ENCODE measurements at regions not wholly inside any gene's neighbourhood (a gene's known extent, or its start where the extent isn't known, plus 50 kb on each side); places are given as distances from the start of the nearest gene placed in this dataset.
"Not testable (repeated sequence)": the region's sequence is repeated elsewhere in the genome, so short reads cannot be mapped to it uniquely, and the experiment has no call there.

GRCh38 chr4:34432706-34433105, 1811.6 kb downstream of the ARAP2 start:
- H3K4me2 ChIP-seq = no peak overlapping the region
- H3K4me3 ChIP-seq = no peak overlapping the region
- no peaks in the 10 kb centered on the region for H3K4me1 ChIP-seq (ENCODE audit: insufficient read depth)
- 81% methylated on average over 5 of the region's 5 CpGs for WGBS (ENCODE audit: low lambda C conversion rate, missing lambda C conversion rate)
- no peaks in the 10 kb centered on the region for H3K79me2 ChIP-seq
- no peak for DNase-seq (ENCODE audit: low spot score)
- no peaks in the 10 kb centered on the region for H3K27me3 ChIP-seq
- no peaks in the 10 kb centered on the region for H4K20me1 ChIP-seq (ENCODE audit: insufficient read depth, poor library complexity, severe bottlenecking)
- H2AFZ ChIP-seq = no peak overlapping the region
- TF ChIP-seq EZH2phosphoT487 (IDR thresholded peaks at IDR 0.05; ENCODE audit: low read depth, severe bottlenecking, unreplicated experiment) (no peak), EZH2 (IDR thresholded peaks at IDR 0.05; ENCODE audit: borderline replicate concordance) (no peak), CTCF (IDR thresholded peaks at IDR 0.05; ENCODE audit: poor library complexity) (no peak)
- H3K27ac ChIP-seq = no peak overlapping the region
- no peaks in the 10 kb centered on the region for H3K9me3 ChIP-seq (ENCODE audit: low read depth)
- H3K9me2 ChIP-seq (replicated peaks; ENCODE audit: insufficient read depth) = no peaks in the 10 kb centered on the region
- no peaks in the 10 kb centered on the region for H3K36me3 ChIP-seq (replicated peaks; ENCODE audit: insufficient read depth, low read depth)

- H3K27ac ChIP-seq; DNase-seq (ENCODE audit: low spot score); H3K79me2 ChIP-seq; H4K20me1 ChIP-seq (ENCODE audit: insufficient read depth, poor library complexity, severe bottlenecking); H3K4me1 ChIP-seq (ENCODE audit: insufficient read depth); H3K9me3 ChIP-seq (ENCODE audit: low read depth); H3K36me3 ChIP-seq (replicated peaks; ENCODE audit: insufficient read depth, low read depth); H3K27me3 ChIP-seq; H3K9me2 ChIP-seq (replicated peaks; ENCODE audit: insufficient read depth); H3K4me2 ChIP-seq; H2AFZ ChIP-seq; H3K4me3 ChIP-seq: not testable (repeated sequence)
- 90% methylated on average over 5 of the region's 5 CpGs for WGBS (ENCODE audit: low lambda C conversion rate, missing lambda C conversion rate)
Observed at GRCh38 chr4:34434377-34434776, 1809.9 kb downstream of the ARAP2 start.

GRCh38 chr4:34464196-34464595, 1780.1 kb downstream of the ARAP2 start:
- Histone ChIP-seq H3K4me3 (no peak overlapping the region), H3K4me2 (no peak overlapping the region), H3K9me3 (ENCODE audit: low read depth) (no peaks in the 10 kb centered on the region), H4K20me1 (ENCODE audit: insufficient read depth, poor library complexity, severe bottlenecking) (no peaks in the 10 kb centered on the region), H3K27me3 (no peaks in the 10 kb centered on the region), H3K4me1 (ENCODE audit: insufficient read depth) (no peaks in the 10 kb centered on the region), H3K9me2 (replicated peaks; ENCODE audit: insufficient read depth) (no peaks in the 10 kb centered on the region), H3K27ac (no peak overlapping the region), H3K79me2 (no peaks in the 10 kb centered on the region), H3K36me3 (replicated peaks; ENCODE audit: insufficient read depth, low read depth) (no peaks in the 10 kb centered on the region), H2AFZ (no peak overlapping the region)
- WGBS (ENCODE audit: low lambda C conversion rate, missing lambda C conversion rate) = 72% methylated on average over 2 of the region's 2 CpGs
- DNase-seq (ENCODE audit: low spot score) = no peak
- TF ChIP-seq EZH2 (IDR thresholded peaks at IDR 0.05; ENCODE audit: borderline replicate concordance) = no peak
- TF ChIP-seq CTCF (IDR thresholded peaks at IDR 0.05; ENCODE audit: poor library complexity) = no peak
- TF ChIP-seq EZH2phosphoT487 (IDR thresholded peaks at IDR 0.05; ENCODE audit: low read depth, severe bottlenecking, unreplicated experiment) = no peak

- Histone ChIP-seq H4K20me1 (ENCODE audit: insufficient read depth, poor library complexity, severe bottlenecking) (no peaks in the 10 kb centered on the region), H3K36me3 (replicated peaks; ENCODE audit: insufficient read depth, low read depth) (no peaks in the 10 kb centered on the region), H3K27ac (no peak overlapping the region), H3K79me2 (no peaks in the 10 kb centered on the region), H3K9me3 (ENCODE audit: low read depth) (no peaks in the 10 kb centered on the region), H3K9me2 (replicated peaks; ENCODE audit: insufficient read depth) (no peaks in the 10 kb centered on the region), H3K4me3 (no peak overlapping the region), H3K4me2 (no peak overlapping the region), H3K27me3 (no peaks in the 10 kb centered on the region), H3K4me1 (ENCODE audit: insufficient read depth) (no peaks in the 10 kb centered on the region), H2AFZ (no peak overlapping the region)
- DNase-seq (ENCODE audit: low spot score) = no peak
- 52% methylated on average over 1 of the region's 1 CpG for WGBS (ENCODE audit: low lambda C conversion rate, missing lambda C conversion rate)
- TF ChIP-seq CTCF (IDR thresholded peaks at IDR 0.05; ENCODE audit: poor library complexity) (no peak), EZH2phosphoT487 (IDR thresholded peaks at IDR 0.05; ENCODE audit: low read depth, severe bottlenecking, unreplicated experiment) (no peak), EZH2 (IDR thresholded peaks at IDR 0.05; ENCODE audit: borderline replicate concordance) (no peak)
Observed at GRCh38 chr4:34466411-34466810, 1777.9 kb downstream of the ARAP2 start.
